DMS114 treated with DMSO at 0.1 percent for 48 hours (cell line): ENCODE measurements at regions not wholly inside any gene's neighbourhood (a gene's known extent, or its start where the extent isn't known, plus 50 kb on each side); places are given as distances from the start of the nearest gene placed in this dataset.
"Not testable (repeated sequence)": the region's sequence is repeated elsewhere in the genome, so short reads cannot be mapped to it uniquely, and the experiment has no call there.

ENCODE experiments used
- DNase-seq: peaks from one replicate; lab custom pipeline; 2025; ENCODE audit not compliant: unreplicated experiment; lab: John Stamatoyannopoulos, UW

DNA sequence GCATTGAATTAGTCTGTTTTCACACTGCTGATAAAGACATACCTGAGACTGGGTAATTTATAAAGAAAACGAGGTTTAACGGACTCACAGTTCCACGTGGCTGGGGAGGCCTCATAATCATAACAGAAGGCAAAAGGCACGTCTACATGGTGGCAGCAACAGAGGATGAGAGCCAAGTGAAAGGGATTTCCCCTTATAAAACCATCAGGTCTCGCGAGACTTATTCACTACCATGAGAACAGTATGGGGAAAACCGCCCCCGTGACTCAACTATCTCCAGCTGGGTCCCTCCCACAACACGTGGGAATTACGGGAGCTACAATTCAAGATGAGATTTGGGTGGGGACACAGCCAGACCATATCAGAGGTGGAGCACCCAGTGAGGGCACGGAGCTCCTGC, 442.0 kb upstream of the MYT1L start:
- DNase-seq, result not testable (repeated sequence)

GRCh38 chr2:2771721-2772411, 440.8 kb upstream of the MYT1L start:
- no peak for DNase-seq

GRCh38 chr2:2769481-2770431, 438.7 kb upstream of the MYT1L start:
- no peak for DNase-seq

GRCh38 chr2:2768476-2768875, 437.4 kb upstream of the MYT1L start:
- DNase-seq, result no peak

- no peak for DNase-seq
Measured at GRCh38 chr2:2767837-2768236, 436.8 kb upstream of the MYT1L start.

- no peak for DNase-seq
Measured at GRCh38 chr2:2765839-2766495, 434.9 kb upstream of the MYT1L start.

DNA sequence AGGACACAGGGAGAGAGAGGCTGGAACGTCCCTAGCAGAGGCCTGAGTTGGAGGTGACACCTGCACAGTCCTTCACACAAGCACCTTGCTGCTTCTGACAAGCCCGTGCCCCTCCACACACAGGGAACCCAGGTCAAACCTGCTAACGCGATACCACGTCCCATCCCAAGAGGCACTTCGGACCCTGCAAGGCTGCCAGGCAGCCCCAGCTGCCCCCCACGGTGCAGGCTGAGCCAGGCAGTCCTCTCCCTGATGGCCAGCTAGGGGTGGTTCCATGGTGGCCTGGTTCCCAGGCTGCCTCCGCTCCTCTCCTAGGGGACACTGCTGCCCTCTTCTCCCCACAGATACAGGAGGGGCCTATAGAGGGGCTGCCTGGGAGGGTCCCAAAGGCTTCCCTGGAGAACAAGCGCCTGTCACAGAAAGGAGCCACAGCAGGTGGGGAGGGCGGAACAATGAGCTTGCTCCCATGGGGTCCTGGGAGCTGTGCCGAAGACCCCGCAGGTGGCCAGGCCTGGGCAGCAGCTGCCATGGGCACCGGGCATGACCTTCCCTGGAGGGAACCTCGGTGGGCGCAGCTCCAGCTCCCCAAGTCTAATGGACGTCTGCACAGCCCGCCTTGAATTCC, 434.2 kb upstream of the MYT1L start:
- DNase-seq, result no peak

GRCh38 chr2:2764739-2765138, 433.7 kb upstream of the MYT1L start:
- no peak for DNase-seq

DNA sequence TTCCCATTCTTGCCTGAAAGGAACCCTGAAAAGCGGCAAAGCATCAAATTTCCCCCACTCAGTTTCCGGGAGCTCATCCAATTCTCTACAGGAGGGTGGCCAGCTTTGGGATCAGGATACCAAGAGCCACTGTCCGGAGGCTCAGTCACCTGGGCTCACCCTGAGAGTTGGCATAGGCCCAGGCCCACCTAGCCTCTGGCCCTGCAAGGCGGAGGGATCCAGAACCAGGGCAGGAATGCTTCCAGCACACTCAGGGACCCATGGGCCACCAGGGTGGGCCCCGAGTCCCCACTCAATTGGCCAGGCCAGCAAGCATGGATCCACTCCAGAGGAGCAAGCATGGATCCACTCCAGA, 432.9 kb upstream of the MYT1L start:
- DNase-seq, result no peak

GRCh38 chr2:2763351-2764000, 432.4 kb upstream of the MYT1L start:
- no peak for DNase-seq

DNA sequence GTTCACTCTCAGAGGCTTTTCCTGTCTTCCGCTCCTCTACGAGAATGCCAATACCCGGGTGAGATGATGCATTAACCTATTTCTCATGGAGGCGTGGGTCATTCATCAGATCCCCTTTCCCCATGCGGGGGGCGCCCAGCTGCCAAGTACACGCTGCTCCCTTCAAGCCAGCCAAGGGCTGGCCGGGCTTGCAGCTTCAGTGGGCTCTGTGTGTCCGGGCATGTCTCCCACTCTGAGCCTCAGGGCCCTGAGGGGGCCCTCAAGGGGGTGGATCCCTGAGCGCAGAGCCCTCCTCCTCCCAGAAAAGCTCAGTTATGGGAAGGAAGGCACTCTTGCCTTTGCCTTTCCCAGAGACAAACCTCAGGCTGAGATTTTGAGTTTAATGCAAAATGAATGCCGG, 431.8 kb upstream of the MYT1L start:
- DNase-seq, result no peak

- DNase-seq, result no peak
Measured at GRCh38 chr2:2762166-2762908, 431.3 kb upstream of the MYT1L start.

DNA sequence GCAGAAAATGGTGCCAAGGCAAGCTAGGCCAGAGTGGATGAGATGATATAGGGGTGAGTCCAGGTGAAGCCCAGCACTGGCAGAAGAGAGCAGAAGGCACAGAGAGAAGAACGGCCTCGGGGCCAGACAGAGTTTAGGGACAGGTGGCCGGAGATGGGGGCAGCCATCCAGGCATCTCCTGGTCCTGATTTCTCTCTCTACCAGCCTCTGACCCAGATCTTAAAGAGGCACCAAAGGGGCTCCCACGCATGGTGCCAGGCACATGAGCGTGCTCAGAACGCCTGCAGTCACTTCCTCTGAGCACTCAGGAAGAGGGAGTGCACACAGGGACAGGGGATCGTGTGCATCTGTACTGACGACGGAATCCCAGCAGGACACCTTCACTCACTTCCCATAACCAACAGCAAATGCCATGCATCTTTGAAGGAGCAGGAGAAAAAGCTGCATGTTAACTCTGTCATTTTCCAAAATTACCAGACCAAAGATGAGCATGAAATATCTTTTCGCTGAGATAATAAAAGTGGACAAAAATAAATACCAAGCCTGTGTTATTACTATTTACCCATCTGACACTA, 427.8 kb upstream of the MYT1L start:
- no peak for DNase-seq

- DNase-seq, result no peak
Measured at GRCh38 chr2:2757764-2758163, 426.7 kb upstream of the MYT1L start.

DNA sequence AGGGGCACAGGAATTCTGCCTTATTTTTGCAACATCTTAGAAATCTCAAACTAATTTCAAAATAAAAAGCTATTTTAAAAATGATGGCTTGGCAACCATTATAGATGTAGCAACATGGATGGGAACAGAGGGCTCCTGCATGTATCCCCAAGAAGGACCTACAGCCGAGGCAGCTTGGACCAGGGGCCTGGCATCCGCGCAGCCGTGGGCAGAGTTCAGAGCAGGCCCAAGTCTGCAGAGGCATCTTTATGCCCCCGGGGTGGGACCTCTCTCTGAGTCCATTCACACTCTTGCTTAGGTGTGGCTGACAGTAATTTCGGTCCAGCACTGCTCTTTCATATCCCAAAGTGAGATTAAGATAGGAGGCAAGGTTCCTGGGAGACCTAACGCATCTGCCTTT, 425.8 kb upstream of the MYT1L start:
- no peak for DNase-seq

DNA sequence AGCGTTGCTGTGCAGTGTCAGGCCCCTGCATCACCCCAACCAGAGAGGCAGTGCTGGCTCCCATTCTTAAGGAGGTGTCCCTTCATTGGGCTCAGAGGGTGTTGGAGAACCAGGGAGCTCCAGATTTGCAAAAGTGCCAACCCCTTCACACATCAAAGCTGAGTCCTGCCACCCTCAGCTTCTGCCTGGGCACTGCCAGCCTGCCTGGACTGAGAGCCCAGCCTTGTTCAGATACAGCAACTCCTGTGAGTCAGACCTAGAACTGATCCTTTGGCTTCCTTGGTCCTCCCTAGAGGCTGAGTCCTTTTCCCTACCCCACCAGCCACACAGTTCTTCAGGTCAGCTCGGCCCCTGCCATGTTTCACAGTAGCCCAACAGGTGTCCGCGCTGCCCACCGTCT, 424.9 kb upstream of the MYT1L start:
- DNase-seq, result no peak

DNA sequence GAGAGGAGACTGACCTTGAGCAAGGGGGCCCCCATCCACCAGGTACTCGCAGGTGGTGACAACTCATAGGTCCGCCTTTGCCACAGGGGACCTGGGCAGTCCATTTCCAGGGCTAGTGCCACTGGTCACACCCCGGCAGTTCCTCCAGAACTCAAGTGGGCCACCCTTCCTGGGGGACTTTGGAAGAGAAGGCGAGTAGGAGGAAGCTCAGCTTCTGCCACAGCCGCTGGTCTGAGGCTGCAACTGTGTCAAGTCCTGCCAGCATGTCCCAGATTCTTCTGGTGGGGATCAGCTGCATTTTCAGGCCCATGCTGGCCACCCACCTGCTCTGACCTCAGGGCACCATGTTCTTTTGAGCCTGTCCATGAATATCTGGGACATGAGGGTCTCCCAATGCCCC, 423.9 kb upstream of the MYT1L start:
- DNase-seq, result no peak

DNA sequence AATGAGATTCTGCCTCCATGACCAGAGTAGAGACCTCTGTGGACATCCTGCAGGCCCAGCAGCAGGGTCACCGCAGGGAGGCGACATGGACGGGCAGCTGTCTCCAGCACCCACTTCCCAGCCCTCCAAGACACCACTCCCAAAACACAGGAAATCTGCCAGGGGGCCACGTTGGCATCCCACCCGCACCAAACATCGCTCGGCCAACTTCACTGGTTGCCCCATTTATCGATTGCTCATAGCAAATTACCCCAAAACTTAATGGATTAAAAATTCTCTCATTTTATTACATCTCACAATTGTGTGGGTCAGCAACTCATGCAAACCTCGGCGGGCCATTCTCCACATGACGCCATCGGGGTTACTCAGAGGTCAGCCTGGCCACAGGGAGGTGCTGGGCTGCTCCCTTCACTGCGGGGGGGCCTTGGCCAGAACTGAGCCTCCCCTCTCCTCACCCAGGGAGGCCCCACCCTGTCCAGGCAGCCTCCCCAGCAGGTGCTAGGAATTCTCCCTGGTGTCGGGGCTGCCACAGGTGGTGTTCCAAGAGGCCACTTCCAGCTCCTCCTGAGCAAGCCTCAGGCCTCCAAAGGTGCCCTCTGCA, 420.7 kb upstream of the MYT1L start:
- no peak for DNase-seq

DNA sequence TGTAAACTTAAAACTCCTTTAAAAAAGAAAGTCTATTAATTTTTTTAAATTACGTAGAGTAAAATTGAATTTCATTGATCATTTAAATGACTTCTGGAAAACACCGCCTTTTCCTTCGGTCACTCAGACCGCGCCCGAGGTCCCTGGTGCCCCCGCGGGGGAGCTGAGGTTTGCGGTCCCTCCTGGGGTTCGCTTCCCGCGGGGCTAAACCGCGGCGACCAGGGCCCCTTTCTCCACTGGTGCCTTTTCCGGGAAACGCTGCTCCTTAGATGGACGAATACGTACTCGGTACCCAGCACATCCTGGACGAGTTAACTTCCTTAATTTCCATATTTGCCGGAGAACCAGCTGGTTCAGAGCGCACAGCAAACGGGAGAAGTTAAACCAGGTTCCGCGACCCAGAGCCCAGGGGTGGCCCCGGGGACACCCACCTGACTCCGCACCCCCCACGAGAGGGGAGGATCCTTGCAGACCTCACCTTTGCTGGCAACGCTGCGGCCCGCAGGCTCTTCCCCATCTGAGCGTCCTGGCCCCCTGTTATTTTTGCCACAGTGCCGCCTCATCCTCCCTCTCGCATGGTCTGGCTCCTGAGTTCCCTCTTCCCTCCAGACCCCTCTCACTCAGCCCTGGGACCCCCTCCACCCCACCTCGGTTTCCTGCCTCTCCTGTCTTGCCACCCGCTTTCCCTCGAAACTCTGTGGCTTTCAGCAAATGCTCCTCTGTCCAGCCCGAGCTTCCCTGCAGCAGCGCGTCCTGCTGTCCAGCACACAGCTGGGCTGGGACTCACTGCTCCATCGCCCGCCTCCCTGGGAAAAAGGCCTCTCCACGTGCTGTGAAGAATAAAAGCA, 420.0 kb upstream of the MYT1L start:
- no peak for DNase-seq
